Tibial artery (tissue), 4 donors: ENCODE measurements at regions not wholly inside any gene's neighbourhood (a gene's known extent, or its start where the extent isn't known, plus 50 kb on each side); places are given as distances from the start of the nearest gene placed in this dataset.

Experiments
- DNase-seq, 2 donors: peaks; one replicate each; pipeline ENCODE4 v3.0.0-alpha.2; 2019
- H3K27ac ChIP-seq, 2 donors: fragments of 200-600 bp; sonication (generic) in 1 of 2; 1 replicate in 1 of 2; 2 replicates in 1 of 2; pipeline ENCODE4 v1.5.1; 2018 to 2019; ENCODE audit warnings: mild to moderate bottlenecking in 1 of 2
- H3K27me3 ChIP-seq, 2 donors: fragments of 200-600 bp; sonication (generic) in 1 of 2; one replicate each; pipeline versions ENCODE4 v1.5.1 to v1.6.0; 2016 to 2019
- H3K36me3 ChIP-seq, 3 donors: fragments of 200-600 bp; sonication (generic) in 2 of 3; one replicate each; pipeline ENCODE4 v1.5.1; 2016 to 2019; ENCODE audit warnings: mild to moderate bottlenecking in 2 of 3
- H3K4me1 ChIP-seq, 4 donors: fragments of 200-600 bp; sonication (generic) in 2 of 4; 1 replicate in 3 of 4; 2 replicates in 1 of 4; pipeline ENCODE4 v1.5.1; 2016 to 2019
- H3K4me3 ChIP-seq, 2 donors: fragments of 200-600 bp; sonication (generic) in 1 of 2; 1 replicate in 1 of 2; 2 replicates in 1 of 2; pipeline ENCODE4 v1.5.1; 2018 to 2019; ENCODE audit warnings: mild to moderate bottlenecking in 2 of 2
- H3K9me3 ChIP-seq, 3 donors: fragments of 200-600 bp; sonication (generic) in 1 of 3; one replicate each; pipeline ENCODE4 v1.5.1; 2016 to 2019
- CTCF ChIP-seq, 2 experiments: fragments of 200-600 bp in 1 of 2; fragments of 450-650 bp in 1 of 2; IDR thresholded peaks; one replicate each; pipeline ENCODE4 v1.5.1; 2017 to 2019; ENCODE audit warnings: antibody characterized with exemption in 2 of 2, mild to moderate bottlenecking in 1 of 2, moderate library complexity in 1 of 2
- intact Hi-C: fragments of 100-400 bp; cut with DNase I; formaldehyde crosslinking; loops from one replicate; pipeline ENCODE4 v1.15.0; 2023; ENCODE audit warnings: low total_unique reads

DNA sequence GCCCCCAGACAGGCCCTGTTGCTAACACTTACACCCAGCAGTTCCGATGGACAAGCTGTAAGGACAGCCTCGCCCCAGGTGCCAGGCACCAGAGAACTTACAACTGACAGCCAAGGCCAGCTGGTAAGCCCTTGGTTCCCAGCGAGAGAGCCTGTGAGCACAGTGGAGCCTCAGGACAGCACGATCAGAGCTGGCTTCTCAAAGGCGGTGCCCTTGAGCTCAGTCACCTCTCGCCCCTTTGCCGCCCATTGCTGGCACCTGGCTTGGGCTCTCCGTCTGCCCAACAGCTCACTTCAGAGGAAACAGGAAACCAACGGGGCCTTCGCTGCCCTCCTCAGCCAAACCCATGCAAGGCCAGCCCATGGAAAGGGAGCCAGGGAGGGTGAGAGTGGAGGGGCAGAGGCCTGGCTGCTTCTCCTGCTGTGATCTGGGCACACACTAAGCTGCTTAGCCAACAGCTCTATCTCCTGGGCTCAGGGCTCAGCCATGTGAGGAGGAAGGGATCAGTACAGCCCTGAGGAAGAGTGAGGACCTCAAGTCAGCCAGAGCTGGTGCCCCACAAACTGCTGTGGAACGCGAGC, 98.5 kb downstream of the SINHCAF start:
- Histone ChIP-seq H3K27ac (no peak overlapping the region), H3K27me3 (no peaks in the 10 kb centered on the region), H3K4me1 (peaks cover 0 to 15% (median 5%) of the 10 kb centered on the region in 4 donors), H3K36me3 (no peaks in the 10 kb centered on the region), H3K9me3 (no peaks in the 10 kb centered on the region), H3K4me3 (no peak overlapping the region)
- intact Hi-C loops, result no loop called here
- DNase-seq, result no peak
- TF ChIP-seq CTCF (IDR thresholded peaks at IDR 0.05), result no peak

- intact Hi-C loops, result no loop called here
- peak overlapping the region in 1 of 2 donors; percentile 51 for H3K27ac ChIP-seq
Observed at GRCh38 chr12:31228811-31229792, 96.8 kb downstream of the SINHCAF start.

GRCh38 chr12:31230004-31230403, 95.9 kb downstream of the SINHCAF start:
- intact Hi-C loops, result no loop called here
- TF ChIP-seq CTCF (IDR thresholded peaks at IDR 0.05), result no peak
- DNase-seq, result no peak
- Histone ChIP-seq H3K27ac (no peak overlapping the region), H3K36me3 (no peaks in the 10 kb centered on the region), H3K9me3 (no peaks in the 10 kb centered on the region), H3K4me1 (peaks cover 0 to 15% (median 5%) of the 10 kb centered on the region in 4 donors), H3K27me3 (no peaks in the 10 kb centered on the region), H3K4me3 (no peak overlapping the region)

More at GRCh38 chr12:31228811-31229792, 96.8 kb downstream of the SINHCAF start:
- Histone ChIP-seq H3K9me3 (no peaks in the 10 kb centered on the region), H3K27me3 (no peaks in the 10 kb centered on the region), H3K4me3 (no peak overlapping the region), H3K4me1 (peaks cover 0 to 15% (median 5%) of the 10 kb centered on the region in 4 donors), H3K36me3 (no peaks in the 10 kb centered on the region)
- TF ChIP-seq CTCF (IDR thresholded peaks at IDR 0.05), result no peak
- DNase-seq, result peak in 1 of 2 donors; percentile 77
